ENCODE measurements at regions not wholly inside any gene's neighbourhood (a gene's known extent, or its start where the extent isn't known, plus 50 kb on each side); places are given as distances from the start of the nearest gene placed in this dataset.

GRCh38 chr11:36877149-36877548 is 279.1 kb upstream of the RAG2 start:
- peaks cover 4% of the 10 kb centered on the region for H3K27me3 Mint-ChIP-seq (ENCODE audit: low read depth, poor library complexity)
- no peak overlapping the region for H3K27ac Mint-ChIP-seq
- H3K9me3 Mint-ChIP-seq: no peaks in the 10 kb centered on the region
- peaks cover 7% of the 10 kb centered on the region for H3K4me1 Mint-ChIP-seq
- no peak for DNase-seq
- no peak for TF ChIP-seq CTCF (IDR thresholded peaks at IDR 0.05)
- no peak overlapping the region for H3K4me3 Mint-ChIP-seq
- H3K36me3 Mint-ChIP-seq (ENCODE audit: low read depth): no peaks in the 10 kb centered on the region

GRCh38 chr11:36876266-36876665 is 278.2 kb upstream of the RAG2 start:
- DNase-seq: no peak
- no peak for TF ChIP-seq CTCF (IDR thresholded peaks at IDR 0.05)
- Mint-ChIP-seq H3K4me1 (peaks cover 7% of the 10 kb centered on the region), H3K27ac (no peak overlapping the region), H3K4me3 (no peak overlapping the region), H3K27me3 (ENCODE audit: low read depth, poor library complexity) (peaks cover 2% of the 10 kb centered on the region), H3K9me3 (no peaks in the 10 kb centered on the region), H3K36me3 (ENCODE audit: low read depth) (no peaks in the 10 kb centered on the region)

- Mint-ChIP-seq H3K9me3 (no peaks in the 10 kb centered on the region), H3K4me1 (peaks cover 7% of the 10 kb centered on the region)
Measured at GRCh38 chr11:36874291-36874690, 276.3 kb upstream of the RAG2 start.

GRCh38 chr11:36870361-36870760 is 272.3 kb upstream of the RAG2 start:
- TF ChIP-seq CTCF (IDR thresholded peaks at IDR 0.05): no peak
- Mint-ChIP-seq H3K27me3 (ENCODE audit: low read depth, poor library complexity) (no peaks in the 10 kb centered on the region), H3K4me1 (peaks cover 7% of the 10 kb centered on the region), H3K9me3 (no peaks in the 10 kb centered on the region), H3K4me3 (no peak overlapping the region), H3K36me3 (ENCODE audit: low read depth) (no peaks in the 10 kb centered on the region), H3K27ac (no peak overlapping the region)
- no peak for DNase-seq

More at GRCh38 chr11:36874291-36874690, 276.3 kb upstream of the RAG2 start:
- no peak for TF ChIP-seq CTCF (IDR thresholded peaks at IDR 0.05)
- DNase-seq: no peak
- H3K4me3 Mint-ChIP-seq: peak overlapping the region; percentile 2
- H3K27ac Mint-ChIP-seq: no peak overlapping the region
- H3K36me3 Mint-ChIP-seq (ENCODE audit: low read depth): no peaks in the 10 kb centered on the region
- no peaks in the 10 kb centered on the region for H3K27me3 Mint-ChIP-seq (ENCODE audit: low read depth, poor library complexity)

GRCh38 chr11:36868380-36868779 is 270.3 kb upstream of the RAG2 start:
- Mint-ChIP-seq H3K4me3 (no peak overlapping the region), H3K4me1 (no peaks in the 10 kb centered on the region), H3K36me3 (ENCODE audit: low read depth) (no peaks in the 10 kb centered on the region), H3K27me3 (ENCODE audit: low read depth, poor library complexity) (no peaks in the 10 kb centered on the region), H3K9me3 (no peaks in the 10 kb centered on the region), H3K27ac (no peak overlapping the region)
- TF ChIP-seq CTCF (IDR thresholded peaks at IDR 0.05): no peak
- no peak for DNase-seq

- Mint-ChIP-seq H3K4me3 (no peak overlapping the region), H3K27me3 (ENCODE audit: low read depth, poor library complexity) (peaks cover 14% of the 10 kb centered on the region), H3K9me3 (no peaks in the 10 kb centered on the region), H3K4me1 (no peaks in the 10 kb centered on the region), H3K36me3 (ENCODE audit: low read depth) (no peaks in the 10 kb centered on the region), H3K27ac (no peak overlapping the region)
- no peak for TF ChIP-seq CTCF (IDR thresholded peaks at IDR 0.05)
- no peak for DNase-seq
Measured at GRCh38 chr11:36865846-36866245, 267.8 kb upstream of the RAG2 start.
